Neural progenitor cell (in vitro differentiated cells): ENCODE measurements at regions not wholly inside any gene's neighbourhood (a gene's known extent, or its start where the extent isn't known, plus 50 kb on each side); places are given as distances from the start of the nearest gene placed in this dataset.

ENCODE experiments used
- EZH2 ChIP-seq: fragments of 200-600 bp; sonication (generic); IDR thresholded peaks from 2 replicates; pipeline ENCODE4 v1.6.1; 2017; ENCODE audit warnings: antibody characterized with exemption, mild to moderate bottlenecking, moderate library complexity
- TF ChIP-seq, protein P1 (sequence below): fragments of 200-600 bp; sonication (generic); IDR thresholded peaks from 2 replicates; pipeline ENCODE4 v1.5.1; 2017; ENCODE audit warnings: antibody characterized with exemption, mild to moderate bottlenecking

DNA sequence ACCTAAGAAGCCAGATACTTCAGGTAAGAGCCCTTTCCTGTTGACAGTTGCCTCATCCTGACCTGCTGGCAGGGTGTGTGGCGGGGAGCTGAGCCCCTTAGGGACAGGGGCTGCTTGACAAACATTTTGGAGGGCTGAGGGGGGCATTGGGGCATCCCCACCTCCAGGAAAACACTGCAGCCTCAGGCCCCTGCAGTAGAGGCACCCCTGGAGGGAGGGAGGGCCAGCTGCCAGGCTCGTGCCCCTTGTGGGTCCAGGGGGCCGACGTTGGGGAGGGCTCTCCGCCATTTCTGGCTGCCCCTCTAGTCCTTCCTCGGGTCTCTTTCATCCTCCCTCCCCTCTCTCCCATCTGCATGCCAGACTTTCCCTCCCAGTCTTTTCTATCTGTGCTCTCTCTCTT is 177.3 kb downstream of the RPS24 start:
- TF ChIP-seq, protein P1, sequence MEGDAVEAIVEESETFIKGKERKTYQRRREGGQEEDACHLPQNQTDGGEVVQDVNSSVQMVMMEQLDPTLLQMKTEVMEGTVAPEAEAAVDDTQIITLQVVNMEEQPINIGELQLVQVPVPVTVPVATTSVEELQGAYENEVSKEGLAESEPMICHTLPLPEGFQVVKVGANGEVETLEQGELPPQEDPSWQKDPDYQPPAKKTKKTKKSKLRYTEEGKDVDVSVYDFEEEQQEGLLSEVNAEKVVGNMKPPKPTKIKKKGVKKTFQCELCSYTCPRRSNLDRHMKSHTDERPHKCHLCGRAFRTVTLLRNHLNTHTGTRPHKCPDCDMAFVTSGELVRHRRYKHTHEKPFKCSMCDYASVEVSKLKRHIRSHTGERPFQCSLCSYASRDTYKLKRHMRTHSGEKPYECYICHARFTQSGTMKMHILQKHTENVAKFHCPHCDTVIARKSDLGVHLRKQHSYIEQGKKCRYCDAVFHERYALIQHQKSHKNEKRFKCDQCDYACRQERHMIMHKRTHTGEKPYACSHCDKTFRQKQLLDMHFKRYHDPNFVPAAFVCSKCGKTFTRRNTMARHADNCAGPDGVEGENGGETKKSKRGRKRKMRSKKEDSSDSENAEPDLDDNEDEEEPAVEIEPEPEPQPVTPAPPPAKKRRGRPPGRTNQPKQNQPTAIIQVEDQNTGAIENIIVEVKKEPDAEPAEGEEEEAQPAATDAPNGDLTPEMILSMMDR: no peak
- TF ChIP-seq EZH2: no peak
